GM19023 (cell line): ENCODE measurements at regions not wholly inside any gene's neighbourhood (a gene's known extent, or its start where the extent isn't known, plus 50 kb on each side); places are given as distances from the start of the nearest gene placed in this dataset.

ENCODE experiments used
- ATAC-seq: cut with Tn5 transposase; IDR thresholded peaks from one replicate; pipeline ENCODE4 v1.9.1; 2021; ENCODE audit warnings: mild to moderate bottlenecking, moderate library complexity; ENCODE audit not compliant: unreplicated experiment

GRCh38 chr2:8162552-8162951, 519.3 kb upstream of the ID2 start:
- no peak for ATAC-seq

DNA sequence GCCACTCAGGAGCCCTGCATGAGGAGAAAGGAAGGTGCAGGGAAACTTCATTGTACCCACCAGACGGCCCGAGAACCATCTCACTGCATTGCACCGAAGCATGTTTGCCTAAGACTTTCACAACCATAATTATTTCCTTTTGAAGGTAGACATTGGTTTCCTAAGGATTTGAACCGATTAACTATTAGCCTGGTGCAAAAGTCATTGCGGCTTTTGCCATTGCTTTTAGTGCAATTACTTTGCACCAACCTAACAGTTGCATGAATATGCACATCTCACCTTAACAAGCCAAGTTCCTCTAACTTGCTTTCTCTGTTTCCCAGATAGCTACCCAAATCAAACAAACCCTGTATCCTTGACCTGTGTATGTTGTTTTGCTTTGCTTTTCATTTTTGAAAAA, 516.3 kb upstream of the ID2 start:
- ATAC-seq = no peak

- ATAC-seq = no peak
Measured at GRCh38 chr2:8168022-8168717, 513.7 kb upstream of the ID2 start.

- no peak for ATAC-seq
Measured at GRCh38 chr2:8168876-8169424, 512.9 kb upstream of the ID2 start.

DNA sequence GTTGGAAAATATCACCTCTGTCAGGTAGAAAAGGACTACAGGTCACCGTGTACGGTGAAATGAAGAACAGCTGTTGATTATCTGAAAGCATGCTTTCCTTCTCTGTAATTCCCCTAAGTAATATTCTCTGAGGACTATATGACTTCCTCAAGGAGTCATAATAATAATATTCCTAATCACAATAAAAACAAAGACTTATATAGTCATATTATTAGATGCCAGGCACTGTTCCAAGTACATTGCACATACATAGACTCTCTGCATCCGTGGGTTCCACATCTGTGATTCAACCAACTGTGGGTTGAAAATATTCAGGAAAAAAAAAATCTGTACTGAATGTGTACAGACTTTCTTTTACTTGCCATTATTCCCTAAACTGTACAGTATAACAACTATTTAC, 512.4 kb upstream of the ID2 start:
- no peak for ATAC-seq

GRCh38 chr2:8170552-8171327, 511.1 kb upstream of the ID2 start:
- ATAC-seq = no peak

GRCh38 chr2:8171608-8172007, 510.2 kb upstream of the ID2 start:
- no peak for ATAC-seq

GRCh38 chr2:8172661-8173060, 509.2 kb upstream of the ID2 start:
- no peak for ATAC-seq

DNA sequence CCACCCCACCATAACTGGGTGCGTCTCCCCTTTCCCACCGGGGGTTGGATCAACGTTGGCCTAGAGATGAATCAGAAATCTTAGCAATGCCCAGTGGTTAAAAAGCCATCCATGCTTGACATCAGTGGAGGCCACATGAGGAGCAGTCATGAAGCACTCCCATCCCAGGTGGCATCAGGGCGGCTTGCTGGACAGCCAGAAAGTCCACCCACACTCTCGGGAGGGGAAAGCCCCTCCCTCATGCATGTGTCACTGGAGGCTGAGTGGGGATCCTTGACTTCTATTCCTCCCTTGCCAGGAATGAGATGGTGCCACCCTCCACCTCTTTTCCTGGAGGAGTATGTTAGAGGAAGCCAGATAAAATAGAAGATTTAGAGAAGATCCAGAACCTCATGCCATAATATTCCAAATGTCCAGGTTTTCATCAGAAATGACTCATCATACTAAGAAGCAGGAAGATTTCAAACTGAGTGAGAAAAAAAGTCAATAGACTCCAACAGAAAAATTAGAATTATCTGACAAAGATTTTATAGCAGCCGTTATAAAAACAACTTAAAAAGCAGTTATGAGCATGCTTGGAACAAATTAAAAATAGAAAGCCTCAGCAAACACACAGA, 507.1 kb upstream of the ID2 start:
- no peak for ATAC-seq

- ATAC-seq = no peak
Measured at GRCh38 chr2:8176887-8177286, 505.0 kb upstream of the ID2 start.

- no peak for ATAC-seq
Measured at GRCh38 chr2:8177566-8177965, 504.3 kb upstream of the ID2 start.

- no peak for ATAC-seq
Measured at GRCh38 chr2:8178911-8179310, 502.9 kb upstream of the ID2 start.

- ATAC-seq = no peak
Measured at GRCh38 chr2:8189316-8189715, 492.5 kb upstream of the ID2 start.

- no peak for ATAC-seq
Measured at GRCh38 chr2:8190279-8190678, 491.6 kb upstream of the ID2 start.

- ATAC-seq = no peak
Measured at GRCh38 chr2:8191427-8191826, 490.4 kb upstream of the ID2 start.

DNA sequence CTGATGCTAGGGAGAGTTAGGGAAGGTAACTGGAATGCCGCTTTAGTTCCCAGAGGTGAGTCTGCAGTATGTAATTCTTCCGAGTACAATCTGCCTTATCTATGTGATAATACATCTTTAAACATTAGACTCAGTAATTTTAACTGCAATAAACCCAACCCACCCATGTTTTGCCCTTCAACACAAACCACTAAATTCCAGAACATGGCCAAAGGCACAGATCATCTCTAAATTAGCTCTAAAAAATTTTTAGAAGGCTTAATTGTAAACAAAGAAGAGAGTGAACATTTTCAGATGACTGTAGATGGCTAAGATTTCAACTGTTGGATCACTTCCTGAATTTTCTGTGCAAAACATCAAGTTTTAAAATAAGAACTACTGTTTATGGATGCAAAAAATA, 488.7 kb upstream of the ID2 start:
- no peak for ATAC-seq

- no peak for ATAC-seq
Measured at GRCh38 chr2:8193686-8194615, 487.9 kb upstream of the ID2 start.

- no peak for ATAC-seq
Measured at GRCh38 chr2:8195784-8196183, 486.1 kb upstream of the ID2 start.

DNA sequence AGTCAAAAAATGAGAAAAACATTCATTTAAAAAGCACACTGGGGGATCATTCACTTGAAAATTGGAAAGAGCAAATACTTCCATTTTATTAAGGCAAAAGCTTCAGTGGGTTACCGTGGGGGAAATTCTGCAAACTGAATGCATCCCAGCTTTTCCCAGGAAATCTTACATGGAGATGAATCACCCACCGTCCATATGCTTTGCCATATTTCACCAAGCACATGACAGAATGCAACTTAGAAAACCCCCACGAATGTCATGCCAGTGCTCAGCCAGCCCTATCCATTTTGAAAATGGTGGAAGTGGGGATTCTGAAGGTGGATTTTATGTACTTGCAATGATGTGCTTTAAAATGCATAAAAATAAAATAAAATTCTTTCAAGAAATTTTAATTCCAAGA, 485.5 kb upstream of the ID2 start:
- ATAC-seq = no peak

DNA sequence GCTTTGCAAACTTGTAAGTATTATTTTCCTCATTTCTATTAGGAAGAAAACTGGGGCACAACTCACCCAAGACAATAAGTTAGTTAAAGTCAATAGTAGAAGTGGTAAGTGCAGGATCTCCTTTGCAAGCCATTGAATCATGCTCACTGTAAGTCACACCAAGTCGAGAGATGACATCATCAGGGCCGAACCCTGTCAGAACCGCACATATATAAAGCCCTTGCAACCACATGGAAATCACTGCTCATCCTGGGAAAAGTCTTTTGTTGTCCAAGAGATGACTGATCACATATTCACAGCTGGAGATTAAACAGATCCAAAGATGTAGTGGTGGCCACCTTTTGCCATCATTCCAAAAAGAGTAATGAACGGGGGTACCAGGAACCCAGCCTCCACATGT, 484.8 kb upstream of the ID2 start:
- no peak for ATAC-seq

GRCh38 chr2:8197825-8198224, 484.0 kb upstream of the ID2 start:
- ATAC-seq = no peak
